ENCODE measurements at regions not wholly inside any gene's neighbourhood (a gene's known extent, or its start where the extent isn't known, plus 50 kb on each side); places are given as distances from the start of the nearest gene placed in this dataset.
"Not testable (repeated sequence)": the region's sequence is repeated elsewhere in the genome, so short reads cannot be mapped to it uniquely, and the experiment has no call there.

- TF ChIP-seq, protein P1, sequence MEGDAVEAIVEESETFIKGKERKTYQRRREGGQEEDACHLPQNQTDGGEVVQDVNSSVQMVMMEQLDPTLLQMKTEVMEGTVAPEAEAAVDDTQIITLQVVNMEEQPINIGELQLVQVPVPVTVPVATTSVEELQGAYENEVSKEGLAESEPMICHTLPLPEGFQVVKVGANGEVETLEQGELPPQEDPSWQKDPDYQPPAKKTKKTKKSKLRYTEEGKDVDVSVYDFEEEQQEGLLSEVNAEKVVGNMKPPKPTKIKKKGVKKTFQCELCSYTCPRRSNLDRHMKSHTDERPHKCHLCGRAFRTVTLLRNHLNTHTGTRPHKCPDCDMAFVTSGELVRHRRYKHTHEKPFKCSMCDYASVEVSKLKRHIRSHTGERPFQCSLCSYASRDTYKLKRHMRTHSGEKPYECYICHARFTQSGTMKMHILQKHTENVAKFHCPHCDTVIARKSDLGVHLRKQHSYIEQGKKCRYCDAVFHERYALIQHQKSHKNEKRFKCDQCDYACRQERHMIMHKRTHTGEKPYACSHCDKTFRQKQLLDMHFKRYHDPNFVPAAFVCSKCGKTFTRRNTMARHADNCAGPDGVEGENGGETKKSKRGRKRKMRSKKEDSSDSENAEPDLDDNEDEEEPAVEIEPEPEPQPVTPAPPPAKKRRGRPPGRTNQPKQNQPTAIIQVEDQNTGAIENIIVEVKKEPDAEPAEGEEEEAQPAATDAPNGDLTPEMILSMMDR (IDR thresholded peaks at IDR 0.05; ENCODE audit: insufficient read depth, low read length, missing control alignments) = no peak
- ChIA-PET CTCF (no interaction called here), POLR2A (no interaction called here)
- DNase-seq (ENCODE audit: low read depth, low spot score) = no peak
- H3K4me3 ChIP-seq (ENCODE audit: low read depth, low read length) = no peak overlapping the region
Observed at GRCh38 chr3:146712806-146713205, 107.7 kb upstream of the PLSCR5 start.

DNA sequence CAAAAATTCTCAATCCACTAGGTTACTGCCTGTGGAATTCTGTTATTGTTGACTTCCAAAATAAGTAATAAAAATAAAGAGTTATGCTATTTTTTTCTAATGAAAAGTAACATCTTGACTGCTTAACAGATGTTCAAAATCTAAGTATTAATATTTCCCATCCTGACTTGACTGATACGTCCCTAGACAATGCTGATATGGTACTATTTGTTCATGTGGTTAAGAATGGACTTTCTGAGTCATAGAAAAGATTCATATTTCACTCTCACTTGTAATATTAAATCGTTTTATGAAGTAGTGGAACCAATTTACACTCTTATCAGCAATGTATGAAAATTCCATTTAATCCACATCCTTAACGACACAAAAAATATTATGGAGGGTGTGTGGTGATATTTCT is 104.8 kb upstream of the PLSCR5 start:
- no peak overlapping the region for H3K4me3 ChIP-seq (ENCODE audit: low read depth, low read length)
- CTCF ChIA-PET = no interaction called here
- TF ChIP-seq, protein P1 (IDR thresholded peaks at IDR 0.05; ENCODE audit: insufficient read depth, low read length, missing control alignments) = no peak
- DNase-seq (ENCODE audit: low read depth, low spot score) = no peak
- POLR2A ChIA-PET = no interaction called here

- H3K4me3 ChIP-seq (ENCODE audit: low read depth, low read length) = no peak overlapping the region
- TF ChIP-seq, protein P1 (IDR thresholded peaks at IDR 0.05; ENCODE audit: insufficient read depth, low read length, missing control alignments) = no peak
- ChIA-PET CTCF (interaction anchor here (1.0 to 1.6 kb wide), 2 partner anchors 9 to 66 kb away, joined by 3 read pairs; no protein-coding TSS in a partner anchor), POLR2A (no interaction called here)
- DNase-seq (ENCODE audit: low read depth, low spot score) = no peak
Observed at GRCh38 chr3:146705225-146705624, 100.1 kb upstream of the PLSCR5 start.

- DNase-seq (ENCODE audit: low read depth, low spot score) = no peak
- TF ChIP-seq, protein P1 (IDR thresholded peaks at IDR 0.05; ENCODE audit: insufficient read depth, low read length, missing control alignments) = no peak
- POLR2A ChIA-PET = no interaction called here
- no peak overlapping the region for H3K4me3 ChIP-seq (ENCODE audit: low read depth, low read length)
- CTCF ChIA-PET = no interaction called here
Observed at GRCh38 chr3:146702237-146702636, 97.1 kb upstream of the PLSCR5 start.

GRCh38 chr3:146701246-146701645 is 96.1 kb upstream of the PLSCR5 start:
- ChIA-PET CTCF (no interaction called here), POLR2A (no interaction called here)
- no peak overlapping the region for H3K4me3 ChIP-seq (ENCODE audit: low read depth, low read length)
- DNase-seq (ENCODE audit: low read depth, low spot score) = no peak
- TF ChIP-seq, protein P1 (IDR thresholded peaks at IDR 0.05; ENCODE audit: insufficient read depth, low read length, missing control alignments) = no peak

- CTCF ChIA-PET; DNase-seq (ENCODE audit: low read depth, low spot score); POLR2A ChIA-PET; H3K4me3 ChIP-seq (ENCODE audit: low read depth, low read length): not testable (repeated sequence)
Observed at GRCh38 chr3:146700025-146700424, 94.9 kb upstream of the PLSCR5 start.

GRCh38 chr3:146692254-146692653 is 87.1 kb upstream of the PLSCR5 start:
- ChIA-PET CTCF (no interaction called here), POLR2A (no interaction called here)
- TF ChIP-seq, protein P1 (IDR thresholded peaks at IDR 0.05; ENCODE audit: insufficient read depth, low read length, missing control alignments) = no peak
- H3K4me3 ChIP-seq (ENCODE audit: low read depth, low read length) = no peak overlapping the region
- no peak for DNase-seq (ENCODE audit: low read depth, low spot score)

Data from AG04449 (cell line).